ENCODE measurements at regions not wholly inside any gene's neighbourhood (a gene's known extent, or its start where the extent isn't known, plus 50 kb on each side); places are given as distances from the start of the nearest gene placed in this dataset.

DNA sequence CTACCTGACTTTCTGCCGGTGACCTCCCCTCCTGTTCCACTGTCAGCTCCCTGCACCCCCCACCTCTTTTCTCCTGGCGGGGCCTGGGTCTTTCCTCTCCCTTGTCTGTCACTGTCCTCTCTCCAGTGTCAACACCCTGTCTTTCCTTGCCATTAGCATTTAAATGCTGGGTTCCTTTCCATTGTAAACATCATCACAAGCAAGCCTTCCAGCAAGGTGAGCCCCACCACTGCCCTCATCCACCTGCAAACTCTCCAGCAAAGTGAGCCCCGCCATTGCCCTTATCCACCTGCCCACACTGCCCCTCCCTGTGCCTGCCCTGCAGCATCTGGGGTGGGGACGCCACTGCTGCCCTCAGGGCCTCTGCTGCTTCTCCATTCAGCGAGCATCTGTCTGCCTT, 195.0 kb downstream of the ENGASE start:
- TF ChIP-seq, protein P1, sequence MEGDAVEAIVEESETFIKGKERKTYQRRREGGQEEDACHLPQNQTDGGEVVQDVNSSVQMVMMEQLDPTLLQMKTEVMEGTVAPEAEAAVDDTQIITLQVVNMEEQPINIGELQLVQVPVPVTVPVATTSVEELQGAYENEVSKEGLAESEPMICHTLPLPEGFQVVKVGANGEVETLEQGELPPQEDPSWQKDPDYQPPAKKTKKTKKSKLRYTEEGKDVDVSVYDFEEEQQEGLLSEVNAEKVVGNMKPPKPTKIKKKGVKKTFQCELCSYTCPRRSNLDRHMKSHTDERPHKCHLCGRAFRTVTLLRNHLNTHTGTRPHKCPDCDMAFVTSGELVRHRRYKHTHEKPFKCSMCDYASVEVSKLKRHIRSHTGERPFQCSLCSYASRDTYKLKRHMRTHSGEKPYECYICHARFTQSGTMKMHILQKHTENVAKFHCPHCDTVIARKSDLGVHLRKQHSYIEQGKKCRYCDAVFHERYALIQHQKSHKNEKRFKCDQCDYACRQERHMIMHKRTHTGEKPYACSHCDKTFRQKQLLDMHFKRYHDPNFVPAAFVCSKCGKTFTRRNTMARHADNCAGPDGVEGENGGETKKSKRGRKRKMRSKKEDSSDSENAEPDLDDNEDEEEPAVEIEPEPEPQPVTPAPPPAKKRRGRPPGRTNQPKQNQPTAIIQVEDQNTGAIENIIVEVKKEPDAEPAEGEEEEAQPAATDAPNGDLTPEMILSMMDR (IDR thresholded peaks at IDR 0.05; ENCODE audit: insufficient read depth, low read length, poor library complexity, severe bottlenecking), result no peak
- no peak for TF ChIP-seq EZH2phosphoT487 (conservative IDR thresholded peaks at IDR 0.05; ENCODE audit: low read length)

All from SU-DHL-6 (cell line).